Heart right ventricle (tissue), 16 donors: ENCODE measurements at regions not wholly inside any gene's neighbourhood (a gene's known extent, or its start where the extent isn't known, plus 50 kb on each side); places are given as distances from the start of the nearest gene placed in this dataset.
A peak's percentile ranks its signal among the peaks of the same experiment; 100 is the strongest.

Source experiments
- ATAC-seq, 8 donors: fragments of 200-7000 bp; cut with Tn5 transposase; one replicate each; pipeline ENCODE4 v1.9.1; 2020; ENCODE audit warnings: mild to moderate bottlenecking in 8 of 8, moderate library complexity in 8 of 8, moderate number of reproducible peaks in 1 of 8
- DNase-seq, 2 donors: peaks; one replicate each; pipeline ENCODE4 v3.0.0-alpha.2; 2020
- H3K27ac ChIP-seq, 10 donors: fragments of 200-600 bp; sonication (generic) in 2 of 10; one replicate each; pipeline versions ENCODE4 v1.5.0 to v1.8.0; 2020 to 2022; ENCODE audit warnings: mild to moderate bottlenecking in 3 of 10
- H3K27me3 ChIP-seq, 7 donors: fragments of 200-600 bp; one replicate each; pipeline ENCODE4 v1.8.0; 2021 to 2022; ENCODE audit warnings: mild to moderate bottlenecking in 2 of 7
- H3K36me3 ChIP-seq, 9 donors: fragments of 200-600 bp; sonication (generic) in 1 of 9; one replicate each; pipeline versions ENCODE4 v1.5.0 to v1.8.0; 2020 to 2022; ENCODE audit warnings: mild to moderate bottlenecking in 2 of 9
- H3K4me1 ChIP-seq, 9 donors: fragments of 200-600 bp; sonication (generic) in 1 of 9; one replicate each; pipeline versions ENCODE4 v1.5.0 to v1.8.0; 2020 to 2022; ENCODE audit warnings: mild to moderate bottlenecking in 4 of 9
- H3K4me3 ChIP-seq, 10 donors: fragments of 200-600 bp; sonication (generic) in 2 of 10; one replicate each; pipeline versions ENCODE4 v1.5.0 to v1.8.0; 2020 to 2022; ENCODE audit warnings: mild to moderate bottlenecking in 7 of 10, moderate library complexity in 2 of 10
- H3K9me3 ChIP-seq, 11 donors: fragments of 200-600 bp in 10 of 11; sonication (generic) in 2 of 11; one replicate each; pipeline versions ENCODE4 v1.5.0 to v1.8.0; 2013 to 2022; ENCODE audit warnings: mild to moderate bottlenecking in 2 of 11, control low read depth in 1 of 11, moderate library complexity in 1 of 11
- CTCF ChIP-seq, 9 donors: fragments of 200-600 bp; sonication (generic) in 2 of 9; IDR thresholded peaks; one replicate each; pipeline versions ENCODE4 v1.5.0 to v1.8.0; 2021 to 2022; ENCODE audit warnings: antibody characterized with exemption in 9 of 9, mild to moderate bottlenecking in 5 of 9, moderate library complexity in 1 of 9
- WGBS, 2 donors: extraction: QIAGEN DNeasy Blood & Tissue Kit; methylation state at CpG; one replicate each; pipeline ENCODE4 v1.1.7; 2013; ENCODE audit warnings: inconsistent platforms in 1 of 2; 5-methylcytosine and 5-hydroxymethylcytosine counted together
- intact Hi-C, 10 donors: fragments of 100-400 bp; cut with DNase I; formaldehyde crosslinking; loops; one replicate each; pipeline versions ENCODE4 v1.11.1 to v1.14.2; 2022
- donor health status: Arrhythmogenic right ventricular cardiomyopathy.
- donor health status: ischemic (EF 13 %, LVEDD 7.1; RV severe dilation, severe dysfunction).
- donor health status: healthy with polysubstance abuse.
- donor health status: DM: no; HTN: yes; CAD: no.
- donor health status: DM: no; HTN: no; CAD: no.
- donor health status: ischemic (EF 25% LVEDD 6.9; RV normal size, moderate dysfunction).
- donor health status: ischemic (EF 25% LVEDD 5.7; RV mildly dilated, moderate dysfunction).
- donor health status: healthy.
- donor health status: DM: yes; HTN: yes; CAD: no.
- donor health status: Ischemic cardiomyopathy.
- donor health status: ischemic (EF 35%, LVEDD 5.7; RV mildly dilated, moderate dysfunction).
- donor health status: nonischemic (EF 11% LVEDD 7.7; RV severe dilation, severe dysfunction).
- donor health status: DM: yes; HTN: yes; CAD: no.
- donor health status: PGD.
- donor health status: ischemic (EF 29% LVEDD 5.4; RV normal size, mild dysfunction).
- donor health status: nonischemic (EF 23%, LVEDD 6.1; RV moderate dilation, normal function).

DNA sequence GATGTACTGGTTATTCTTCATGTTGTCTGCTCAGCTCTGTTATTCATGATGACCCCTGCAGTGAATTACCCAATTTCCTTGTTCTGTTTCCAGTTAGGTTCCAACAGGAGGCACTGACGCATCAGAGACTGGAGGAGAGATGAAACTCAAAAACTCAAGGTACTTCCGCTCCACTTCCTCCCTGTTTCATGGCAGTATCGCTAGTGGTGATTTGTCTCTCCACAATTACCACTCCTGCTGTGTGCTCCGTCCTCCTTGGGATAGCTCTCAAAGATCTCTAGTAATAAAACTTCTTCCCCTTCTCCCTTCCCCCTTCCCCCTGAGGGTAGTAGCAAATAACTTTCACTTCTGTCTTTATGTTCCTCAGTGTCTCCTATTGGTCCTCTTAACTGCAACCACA is 107.4 kb upstream of the ABCB5 start:
- Histone ChIP-seq H3K36me3 (no peaks in the 10 kb centered on the region), H3K27me3 (no peaks in the 10 kb centered on the region), H3K27ac (no peak overlapping the region), H3K9me3 (no peaks in the 10 kb centered on the region), H3K4me1 (peaks cover 0 to 3% (median 0%) of the 10 kb centered on the region in 9 donors), H3K4me3 (no peak overlapping the region)
- intact Hi-C loops = no loop called here
- DNase-seq = no peak
- peak in 2 of 8 donors; percentile 44 to 51 for ATAC-seq
- no peak for TF ChIP-seq CTCF (IDR thresholded peaks at IDR 0.05)
- WGBS, 2 donors = 85 to 88% methylated on average over 4 of the region's 4 CpGs

- no peak for ATAC-seq
- no peaks in the 10 kb centered on the region for H3K36me3 ChIP-seq
- no peak overlapping the region for H3K27ac ChIP-seq
- TF ChIP-seq CTCF (IDR thresholded peaks at IDR 0.05) = no peak
- no peaks in the 10 kb centered on the region for H3K27me3 ChIP-seq
- WGBS, 2 donors = 77 to 82% methylated on average over 4 of the region's 4 CpGs
- H3K9me3 ChIP-seq = no peaks in the 10 kb centered on the region
- H3K4me1 ChIP-seq = peaks cover 0 to 3% (median 0%) of the 10 kb centered on the region in 9 donors
- no peak overlapping the region for H3K4me3 ChIP-seq
- intact Hi-C loops = no loop called here
- no peak for DNase-seq
These were observed 105.4 kb upstream of the ABCB5 start for GRCh38 chr7:20509892-20510572.

GRCh38 chr7:20510573-20510900 is 104.9 kb upstream of the ABCB5 start:
- Histone ChIP-seq H3K4me1 (peaks cover 0 to 3% (median 0%) of the 10 kb centered on the region in 9 donors), H3K9me3 (no peaks in the 10 kb centered on the region), H3K27me3 (no peaks in the 10 kb centered on the region), H3K36me3 (no peaks in the 10 kb centered on the region), H3K27ac (no peak overlapping the region), H3K4me3 (no peak overlapping the region)
- 72 to 81% methylated on average over 3 of the region's 3 CpGs for WGBS, 2 donors
- DNase-seq = no peak
- intact Hi-C loops = no loop called here
- ATAC-seq = no peak
- TF ChIP-seq CTCF (IDR thresholded peaks at IDR 0.05) = no peak

- WGBS, 2 donors = 75 to 80% methylated on average over 2 of the region's 2 CpGs
- intact Hi-C loops = no loop called here
- Histone ChIP-seq H3K4me1 (no peaks in the 10 kb centered on the region), H3K27me3 (no peaks in the 10 kb centered on the region), H3K36me3 (no peaks in the 10 kb centered on the region), H3K4me3 (no peak overlapping the region), H3K9me3 (peaks cover 0 to 4% (median 0%) of the 10 kb centered on the region in 11 donors), H3K27ac (no peak overlapping the region)
- no peak for TF ChIP-seq CTCF (IDR thresholded peaks at IDR 0.05)
- ATAC-seq = no peak
- DNase-seq = no peak
These were observed 102.1 kb upstream of the ABCB5 start for GRCh38 chr7:20513341-20513740.
